Heart right ventricle (tissue), 16 donors: ENCODE measurements at regions not wholly inside any gene's neighbourhood (a gene's known extent, or its start where the extent isn't known, plus 50 kb on each side); places are given as distances from the start of the nearest gene placed in this dataset.

Experiments
- ATAC-seq, 8 donors: fragments of 200-7000 bp; cut with Tn5 transposase; one replicate each; pipeline ENCODE4 v1.9.1; 2020; ENCODE audit warnings: mild to moderate bottlenecking in 8 of 8, moderate library complexity in 8 of 8, moderate number of reproducible peaks in 1 of 8
- DNase-seq, 2 donors: peaks; one replicate each; pipeline ENCODE4 v3.0.0-alpha.2; 2020
- H3K27ac ChIP-seq, 10 donors: fragments of 200-600 bp; sonication (generic) in 2 of 10; one replicate each; pipeline versions ENCODE4 v1.5.0 to v1.8.0; 2020 to 2022; ENCODE audit warnings: mild to moderate bottlenecking in 3 of 10
- H3K27me3 ChIP-seq, 7 donors: fragments of 200-600 bp; one replicate each; pipeline ENCODE4 v1.8.0; 2021 to 2022; ENCODE audit warnings: mild to moderate bottlenecking in 2 of 7
- H3K36me3 ChIP-seq, 9 donors: fragments of 200-600 bp; sonication (generic) in 1 of 9; one replicate each; pipeline versions ENCODE4 v1.5.0 to v1.8.0; 2020 to 2022; ENCODE audit warnings: mild to moderate bottlenecking in 2 of 9
- H3K4me1 ChIP-seq, 9 donors: fragments of 200-600 bp; sonication (generic) in 1 of 9; one replicate each; pipeline versions ENCODE4 v1.5.0 to v1.8.0; 2020 to 2022; ENCODE audit warnings: mild to moderate bottlenecking in 4 of 9
- H3K4me3 ChIP-seq, 10 donors: fragments of 200-600 bp; sonication (generic) in 2 of 10; one replicate each; pipeline versions ENCODE4 v1.5.0 to v1.8.0; 2020 to 2022; ENCODE audit warnings: mild to moderate bottlenecking in 7 of 10, moderate library complexity in 2 of 10
- H3K9me3 ChIP-seq, 11 donors: fragments of 200-600 bp in 10 of 11; sonication (generic) in 2 of 11; one replicate each; pipeline versions ENCODE4 v1.5.0 to v1.8.0; 2013 to 2022; ENCODE audit warnings: mild to moderate bottlenecking in 2 of 11, control low read depth in 1 of 11, moderate library complexity in 1 of 11
- CTCF ChIP-seq, 9 donors: fragments of 200-600 bp; sonication (generic) in 2 of 9; IDR thresholded peaks; one replicate each; pipeline versions ENCODE4 v1.5.0 to v1.8.0; 2021 to 2022; ENCODE audit warnings: antibody characterized with exemption in 9 of 9, mild to moderate bottlenecking in 5 of 9, moderate library complexity in 1 of 9
- WGBS, 2 donors: extraction: QIAGEN DNeasy Blood & Tissue Kit; methylation state at CpG; one replicate each; pipeline ENCODE4 v1.1.7; 2013; ENCODE audit warnings: inconsistent platforms in 1 of 2; 5-methylcytosine and 5-hydroxymethylcytosine counted together
- intact Hi-C, 10 donors: fragments of 100-400 bp; cut with DNase I; formaldehyde crosslinking; loops; one replicate each; pipeline versions ENCODE4 v1.11.1 to v1.14.2; 2022
- donor health status: Arrhythmogenic right ventricular cardiomyopathy.
- donor health status: ischemic (EF 13 %, LVEDD 7.1; RV severe dilation, severe dysfunction).
- donor health status: healthy with polysubstance abuse.
- donor health status: DM: no; HTN: yes; CAD: no.
- donor health status: DM: no; HTN: no; CAD: no.
- donor health status: ischemic (EF 25% LVEDD 6.9; RV normal size, moderate dysfunction).
- donor health status: ischemic (EF 25% LVEDD 5.7; RV mildly dilated, moderate dysfunction).
- donor health status: healthy.
- donor health status: DM: yes; HTN: yes; CAD: no.
- donor health status: Ischemic cardiomyopathy.
- donor health status: ischemic (EF 35%, LVEDD 5.7; RV mildly dilated, moderate dysfunction).
- donor health status: nonischemic (EF 11% LVEDD 7.7; RV severe dilation, severe dysfunction).
- donor health status: DM: yes; HTN: yes; CAD: no.
- donor health status: PGD.
- donor health status: ischemic (EF 29% LVEDD 5.4; RV normal size, mild dysfunction).
- donor health status: nonischemic (EF 23%, LVEDD 6.1; RV moderate dilation, normal function).

GRCh38 chr22:49158741-49159564 is 668.7 kb downstream of the BRD1 start:
- intact Hi-C loops, result no loop called here
- ATAC-seq, result no peak
- no peaks in the 10 kb centered on the region for H3K4me1 ChIP-seq
- peaks cover 0 to 52% (median 28%) of the 10 kb centered on the region in 7 donors for H3K27me3 ChIP-seq
- no peak for TF ChIP-seq CTCF (IDR thresholded peaks at IDR 0.05)
- H3K36me3 ChIP-seq, result no peaks in the 10 kb centered on the region
- DNase-seq, result no peak
- 58 to 69% methylated on average over 19 of the region's 19 CpGs for WGBS, 2 donors
- no peaks in the 10 kb centered on the region for H3K9me3 ChIP-seq
- no peak overlapping the region for H3K4me3 ChIP-seq
- no peak overlapping the region for H3K27ac ChIP-seq

GRCh38 chr22:49157529-49158339 is 669.9 kb downstream of the BRD1 start:
- peaks cover 0 to 58% (median 40%) of the 10 kb centered on the region in 7 donors for H3K27me3 ChIP-seq
- no peak for ATAC-seq
- intact Hi-C loops, result no loop called here
- no peaks in the 10 kb centered on the region for H3K36me3 ChIP-seq
- H3K4me1 ChIP-seq, result no peaks in the 10 kb centered on the region
- no peak overlapping the region for H3K4me3 ChIP-seq
- TF ChIP-seq CTCF (IDR thresholded peaks at IDR 0.05), result no peak
- DNase-seq, result no peak
- no peak overlapping the region for H3K27ac ChIP-seq
- H3K9me3 ChIP-seq, result no peaks in the 10 kb centered on the region
- 85% methylated on average over 20 of the region's 20 CpGs for WGBS, 2 donors

- intact Hi-C loops, result no loop called here
- peaks cover 0 to 60% (median 44%) of the 10 kb centered on the region in 7 donors for H3K27me3 ChIP-seq
These were observed 670.9 kb downstream of the BRD1 start for GRCh38 chr22:49156662-49157285.

More at GRCh38 chr22:49156662-49157285, 670.9 kb downstream of the BRD1 start:
- no peak for ATAC-seq
- H3K4me3 ChIP-seq, result no peak overlapping the region
- H3K9me3 ChIP-seq, result no peaks in the 10 kb centered on the region
- H3K4me1 ChIP-seq, result no peaks in the 10 kb centered on the region
- no peak for DNase-seq
- 71 to 72% methylated on average over 17 of the region's 17 CpGs for WGBS, 2 donors
- TF ChIP-seq CTCF (IDR thresholded peaks at IDR 0.05), result no peak
- no peak overlapping the region for H3K27ac ChIP-seq
- H3K36me3 ChIP-seq, result no peaks in the 10 kb centered on the region
